ENCODE measurements at regions not wholly inside any gene's neighbourhood (a gene's known extent, or its start where the extent isn't known, plus 50 kb on each side); places are given as distances from the start of the nearest gene placed in this dataset.

DNA sequence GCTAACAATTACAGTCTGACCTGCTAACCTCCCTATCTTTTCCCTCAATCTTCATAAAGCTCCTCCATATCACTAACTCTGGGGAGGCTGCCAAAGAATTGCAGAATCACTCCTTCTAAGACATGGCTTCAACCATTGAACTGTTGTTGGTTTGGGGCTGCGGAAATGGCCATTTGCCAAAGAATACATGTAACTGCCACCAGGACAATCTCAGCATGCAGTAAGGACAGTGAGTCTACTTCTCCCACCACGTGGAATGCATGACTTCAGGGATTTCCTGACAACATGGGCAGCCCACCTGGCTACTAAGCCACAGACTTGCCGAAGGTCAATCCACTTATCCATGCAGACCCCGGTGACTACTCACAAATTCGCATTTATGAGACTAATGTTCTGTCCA, 104.3 kb upstream of the NUDT7 start:
- Histone ChIP-seq H3K9ac (no peak overlapping the region), H2AFZ (ENCODE audit: low read depth) (no peak overlapping the region), H3K27me3 (ENCODE audit: insufficient read depth, low read depth) (no peaks in the 10 kb centered on the region), H3K4me3 (IDR thresholded peaks at IDR 0.05; ENCODE audit: insufficient read depth, low read depth, low read length) (no peak overlapping the region), H3K79me2 (ENCODE audit: insufficient read depth, low read depth) (no peaks in the 10 kb centered on the region), H3K4me2 (no peak overlapping the region), H3K4me1 (ENCODE audit: low read depth, poor library complexity, severe bottlenecking) (no peaks in the 10 kb centered on the region), H3K27ac (no peak overlapping the region), H3K36me3 (ENCODE audit: insufficient read depth) (no peaks in the 10 kb centered on the region), H4K20me1 (ENCODE audit: insufficient read depth) (no peaks in the 10 kb centered on the region)
- TF ChIP-seq, protein P1, sequence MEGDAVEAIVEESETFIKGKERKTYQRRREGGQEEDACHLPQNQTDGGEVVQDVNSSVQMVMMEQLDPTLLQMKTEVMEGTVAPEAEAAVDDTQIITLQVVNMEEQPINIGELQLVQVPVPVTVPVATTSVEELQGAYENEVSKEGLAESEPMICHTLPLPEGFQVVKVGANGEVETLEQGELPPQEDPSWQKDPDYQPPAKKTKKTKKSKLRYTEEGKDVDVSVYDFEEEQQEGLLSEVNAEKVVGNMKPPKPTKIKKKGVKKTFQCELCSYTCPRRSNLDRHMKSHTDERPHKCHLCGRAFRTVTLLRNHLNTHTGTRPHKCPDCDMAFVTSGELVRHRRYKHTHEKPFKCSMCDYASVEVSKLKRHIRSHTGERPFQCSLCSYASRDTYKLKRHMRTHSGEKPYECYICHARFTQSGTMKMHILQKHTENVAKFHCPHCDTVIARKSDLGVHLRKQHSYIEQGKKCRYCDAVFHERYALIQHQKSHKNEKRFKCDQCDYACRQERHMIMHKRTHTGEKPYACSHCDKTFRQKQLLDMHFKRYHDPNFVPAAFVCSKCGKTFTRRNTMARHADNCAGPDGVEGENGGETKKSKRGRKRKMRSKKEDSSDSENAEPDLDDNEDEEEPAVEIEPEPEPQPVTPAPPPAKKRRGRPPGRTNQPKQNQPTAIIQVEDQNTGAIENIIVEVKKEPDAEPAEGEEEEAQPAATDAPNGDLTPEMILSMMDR (conservative IDR thresholded peaks at IDR 0.05; ENCODE audit: low read depth, low read length) = no peak

DNA sequence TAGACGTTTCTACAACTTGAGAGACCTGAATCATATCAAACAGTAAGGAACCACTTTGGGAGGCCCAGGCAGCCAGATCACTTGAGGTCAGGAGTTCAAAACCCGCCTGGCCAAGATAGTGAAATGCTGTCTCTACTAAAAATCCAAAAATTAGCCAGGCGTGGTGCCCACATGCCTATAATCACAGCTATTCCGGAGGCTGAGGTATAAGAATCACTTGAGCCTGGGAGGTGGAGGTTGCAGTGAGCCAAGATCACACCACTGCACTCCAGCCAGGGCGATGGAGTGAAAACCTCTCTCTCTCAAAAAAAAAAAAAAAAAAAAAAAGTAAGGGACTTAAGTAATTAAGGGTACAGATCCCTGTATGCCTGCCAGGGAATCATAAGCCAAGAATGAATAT, 103.4 kb upstream of the NUDT7 start:
- H4K20me1 ChIP-seq (ENCODE audit: insufficient read depth) = no peaks in the 10 kb centered on the region
- no peak overlapping the region for H3K27ac ChIP-seq
- no peaks in the 10 kb centered on the region for H3K36me3 ChIP-seq (ENCODE audit: insufficient read depth)
- TF ChIP-seq, protein P1 (conservative IDR thresholded peaks at IDR 0.05; ENCODE audit: low read depth, low read length) = no peak
- no peaks in the 10 kb centered on the region for H3K79me2 ChIP-seq (ENCODE audit: insufficient read depth, low read depth)
- no peaks in the 10 kb centered on the region for H3K4me1 ChIP-seq (ENCODE audit: low read depth, poor library complexity, severe bottlenecking)
- H3K27me3 ChIP-seq (ENCODE audit: insufficient read depth, low read depth) = no peaks in the 10 kb centered on the region
- no peak overlapping the region for H2AFZ ChIP-seq (ENCODE audit: low read depth)
- no peak overlapping the region for H3K4me3 ChIP-seq (IDR thresholded peaks at IDR 0.05; ENCODE audit: insufficient read depth, low read depth, low read length)
- H3K4me2 ChIP-seq = no peak overlapping the region
- H3K9ac ChIP-seq = no peak overlapping the region

DNA sequence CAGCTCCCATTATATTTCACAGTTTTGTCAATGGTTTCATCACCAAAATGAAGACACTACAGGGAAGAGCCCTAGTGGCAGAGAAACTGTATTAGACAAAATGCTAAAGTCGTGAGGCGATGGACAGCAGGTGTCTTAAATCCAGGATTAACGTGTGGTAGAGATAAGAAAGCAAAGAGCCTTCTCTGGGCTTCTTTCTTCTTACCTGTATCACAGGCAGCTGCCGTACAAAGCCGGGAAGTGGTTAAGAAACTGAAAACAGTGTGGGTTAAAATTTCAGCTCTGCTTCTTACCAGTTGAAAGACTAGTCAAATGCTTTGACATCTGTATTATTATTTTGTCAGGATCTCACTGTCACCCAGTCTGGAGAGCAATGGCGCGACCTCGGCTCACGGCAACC, 98.2 kb upstream of the NUDT7 start:
- H3K27ac ChIP-seq = no peak overlapping the region

DNA sequence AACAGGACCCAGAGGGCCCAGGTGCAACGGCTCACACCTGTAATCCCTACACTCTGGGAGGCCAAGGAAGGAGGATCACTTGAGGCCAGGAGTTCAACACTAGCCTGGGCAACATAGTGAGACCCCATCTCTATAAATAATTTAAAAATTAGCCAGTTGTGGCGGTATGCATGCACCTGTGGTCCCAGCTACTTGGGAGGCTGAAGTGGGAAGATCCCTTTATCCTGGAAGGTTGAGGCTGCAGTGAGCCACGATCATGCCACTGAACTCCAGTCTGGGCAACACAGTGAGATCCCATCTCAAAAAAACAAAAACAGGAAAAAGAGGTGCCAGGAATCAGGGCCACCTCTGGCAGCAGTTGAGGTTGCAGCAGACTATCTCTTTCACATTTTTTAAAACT, 85.7 kb upstream of the NUDT7 start:
- no peak overlapping the region for H3K4me2 ChIP-seq
- H3K79me2 ChIP-seq (ENCODE audit: insufficient read depth, low read depth) = no peaks in the 10 kb centered on the region
- no peaks in the 10 kb centered on the region for H3K36me3 ChIP-seq (ENCODE audit: insufficient read depth)
- no peaks in the 10 kb centered on the region for H3K4me1 ChIP-seq (ENCODE audit: low read depth, poor library complexity, severe bottlenecking)
- H2AFZ ChIP-seq (ENCODE audit: low read depth) = no peak overlapping the region
- no peak overlapping the region for H3K4me3 ChIP-seq (IDR thresholded peaks at IDR 0.05; ENCODE audit: insufficient read depth, low read depth, low read length)
- no peak overlapping the region for H3K27ac ChIP-seq
- H4K20me1 ChIP-seq (ENCODE audit: insufficient read depth) = no peaks in the 10 kb centered on the region
- TF ChIP-seq, protein P1 (conservative IDR thresholded peaks at IDR 0.05; ENCODE audit: low read depth, low read length) = no peak
- H3K9ac ChIP-seq = no peak overlapping the region
- no peaks in the 10 kb centered on the region for H3K27me3 ChIP-seq (ENCODE audit: insufficient read depth, low read depth)

More for the DNA sequence above, 98.2 kb upstream of the NUDT7 start:
- no peak overlapping the region for H2AFZ ChIP-seq (ENCODE audit: low read depth)
- no peaks in the 10 kb centered on the region for H3K79me2 ChIP-seq (ENCODE audit: insufficient read depth, low read depth)
- no peak overlapping the region for H3K4me2 ChIP-seq
- no peak overlapping the region for H3K4me3 ChIP-seq (IDR thresholded peaks at IDR 0.05; ENCODE audit: insufficient read depth, low read depth, low read length)
- TF ChIP-seq, protein P1 (conservative IDR thresholded peaks at IDR 0.05; ENCODE audit: low read depth, low read length) = no peak
- H4K20me1 ChIP-seq (ENCODE audit: insufficient read depth) = no peaks in the 10 kb centered on the region
- no peaks in the 10 kb centered on the region for H3K27me3 ChIP-seq (ENCODE audit: insufficient read depth, low read depth)
- no peaks in the 10 kb centered on the region for H3K4me1 ChIP-seq (ENCODE audit: low read depth, poor library complexity, severe bottlenecking)
- no peak overlapping the region for H3K9ac ChIP-seq
- H3K36me3 ChIP-seq (ENCODE audit: insufficient read depth) = no peaks in the 10 kb centered on the region
